Caco-2 (cell line): ENCODE measurements at regions not wholly inside any gene's neighbourhood (a gene's known extent, or its start where the extent isn't known, plus 50 kb on each side); places are given as distances from the start of the nearest gene placed in this dataset.
"Not testable (repeated sequence)": the region's sequence is repeated elsewhere in the genome, so short reads cannot be mapped to it uniquely, and the experiment has no call there.

ENCODE experiments used
- BruUV-seq: library from RNA; stranded (reverse); fragments of 400-500 nt; replicated peaks from 2 replicates; lab custom pipeline; 2021; lab: Mats Ljungman, UMichigan
- CTCF ChIA-PET: fragments of 300-600 bp; sonication (Branson Sonifier 250); formaldehyde crosslinking; loops from one replicate; lab custom pipeline; 2022; ENCODE audit warnings: antibody characterized with exemption; lab: Charles Lee
- POLR2A ChIA-PET: fragments of 300-600 bp; sonication (Branson Sonifier 250); formaldehyde crosslinking; loops from one replicate; lab custom pipeline; 2022; ENCODE audit warnings: antibody characterized with exemption; lab: Charles Lee
- DNase-seq, 2 experiments: peaks; one replicate each; pipeline versions ENCODE4 v3.0.0 to v3.0.0-alpha.2; 2020 to 2022
- H3K27me3 ChIP-seq: replicated peaks from 2 replicates; pipeline ENCODE4 v1.6.0; 2011; ENCODE audit warnings: low read length; ENCODE audit not compliant: control insufficient read depth, insufficient read depth
- H3K36me3 ChIP-seq: 2 replicates; pipeline ENCODE4 v1.5.1; 2011; ENCODE audit warnings: low read length; ENCODE audit not compliant: control insufficient read depth, insufficient read depth
- H3K4me1 ChIP-seq: fragments of 250-450 bp; sonication (Bioruptor Pico); 2 replicates; pipeline ENCODE4 v1.5.1; 2020; ENCODE audit warnings: mild to moderate bottlenecking
- H3K4me3 ChIP-seq: 2 replicates; pipeline ENCODE4 v1.5.1; 2011; ENCODE audit warnings: low read depth, mild to moderate bottlenecking, control low read depth, low read length
- H3K9me3 ChIP-seq: fragments of 250-450 bp; sonication (Bioruptor Pico); 2 replicates; pipeline ENCODE4 v1.5.1; 2020; ENCODE audit warnings: mild to moderate bottlenecking, moderate library complexity
- H3K27ac Mint-ChIP-seq: one replicate; pipeline ENCODE4 v1.8.0; 2022; ENCODE audit warnings: mixed read lengths; ENCODE audit not compliant: unreplicated experiment
- H3K27me3 Mint-ChIP-seq: one replicate; pipeline ENCODE4 v1.8.0; 2022; ENCODE audit warnings: mixed read lengths; ENCODE audit not compliant: insufficient read depth, unreplicated experiment
- H3K36me3 Mint-ChIP-seq: one replicate; pipeline ENCODE4 v1.8.0; 2022; ENCODE audit warnings: mild to moderate bottlenecking, mixed read lengths; ENCODE audit not compliant: insufficient read depth, unreplicated experiment
- H3K4me1 Mint-ChIP-seq: one replicate; pipeline ENCODE4 v1.8.0; 2022; ENCODE audit warnings: low read depth, mixed read lengths; ENCODE audit not compliant: unreplicated experiment
- H3K4me3 Mint-ChIP-seq: one replicate; pipeline ENCODE4 v1.8.0; 2022; ENCODE audit warnings: mild to moderate bottlenecking, moderate library complexity, mixed read lengths; ENCODE audit not compliant: unreplicated experiment
- H3K9me3 Mint-ChIP-seq: one replicate; pipeline ENCODE4 v1.8.0; 2022; ENCODE audit warnings: mixed read lengths; ENCODE audit not compliant: unreplicated experiment
- intact Hi-C: fragments of 100-400 bp; cut with micrococcal nuclease; formaldehyde crosslinking; loops from one replicate; pipeline ENCODE4 v1.10.0; 2022; ENCODE audit not compliant: unreplicated experiment
- TF ChIP-seq, protein P1 (sequence below), 2 experiments: fragments of 200-600 bp in 1 of 2; IDR thresholded peaks; 1 replicate in 1 of 2; 2 replicates in 1 of 2; pipeline versions ENCODE4 v1.5.1 to v1.8.0; 2011 to 2022; ENCODE audit warnings: antibody characterized with exemption in 1 of 2, control low read depth in 1 of 2, inconsistent platforms in 1 of 2, low read depth in 1 of 2, low read length in 1 of 2, mild to moderate bottlenecking in 1 of 2, moderate library complexity in 1 of 2; ENCODE audit not compliant: insufficient read depth in 1 of 2, severe bottlenecking in 1 of 2, unreplicated experiment in 1 of 2

DNA sequence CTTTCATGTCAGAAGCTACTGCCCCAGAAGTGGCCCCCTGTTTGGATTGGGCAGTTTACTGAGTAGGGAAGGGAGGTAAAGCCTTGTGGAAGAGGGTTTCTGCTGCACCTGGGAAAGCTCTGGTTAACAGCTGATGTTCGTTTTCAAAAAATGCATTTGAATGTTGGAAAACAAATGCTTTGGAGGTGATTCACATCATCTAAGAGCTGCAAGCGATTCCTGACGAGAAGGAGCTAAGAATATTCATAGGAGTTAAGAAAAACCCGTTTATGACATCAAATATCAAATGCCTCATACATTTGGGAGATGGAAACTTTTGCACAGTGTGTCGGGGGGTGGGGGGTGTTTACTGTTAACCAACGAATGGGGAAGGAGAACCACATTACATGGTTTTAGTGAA, 183.8 kb upstream of the NR2F2 start:
- peaks cover 12% of the 10 kb centered on the region for H3K4me1 Mint-ChIP-seq
- no peaks in the 10 kb centered on the region for H3K9me3 ChIP-seq
- H3K9me3 Mint-ChIP-seq: peaks cover 14% of the 10 kb centered on the region
- no TSS peak for BruUV-seq
- intact Hi-C loops: no loop called here
- CTCF ChIA-PET: no interaction called here
- no peaks in the 10 kb centered on the region; the same call in 1 of the 2 replicates for H3K36me3 ChIP-seq
- no peak overlapping the region for H3K4me3 Mint-ChIP-seq
- H3K27me3 ChIP-seq: no peaks in the 10 kb centered on the region
- TF ChIP-seq, protein P1, sequence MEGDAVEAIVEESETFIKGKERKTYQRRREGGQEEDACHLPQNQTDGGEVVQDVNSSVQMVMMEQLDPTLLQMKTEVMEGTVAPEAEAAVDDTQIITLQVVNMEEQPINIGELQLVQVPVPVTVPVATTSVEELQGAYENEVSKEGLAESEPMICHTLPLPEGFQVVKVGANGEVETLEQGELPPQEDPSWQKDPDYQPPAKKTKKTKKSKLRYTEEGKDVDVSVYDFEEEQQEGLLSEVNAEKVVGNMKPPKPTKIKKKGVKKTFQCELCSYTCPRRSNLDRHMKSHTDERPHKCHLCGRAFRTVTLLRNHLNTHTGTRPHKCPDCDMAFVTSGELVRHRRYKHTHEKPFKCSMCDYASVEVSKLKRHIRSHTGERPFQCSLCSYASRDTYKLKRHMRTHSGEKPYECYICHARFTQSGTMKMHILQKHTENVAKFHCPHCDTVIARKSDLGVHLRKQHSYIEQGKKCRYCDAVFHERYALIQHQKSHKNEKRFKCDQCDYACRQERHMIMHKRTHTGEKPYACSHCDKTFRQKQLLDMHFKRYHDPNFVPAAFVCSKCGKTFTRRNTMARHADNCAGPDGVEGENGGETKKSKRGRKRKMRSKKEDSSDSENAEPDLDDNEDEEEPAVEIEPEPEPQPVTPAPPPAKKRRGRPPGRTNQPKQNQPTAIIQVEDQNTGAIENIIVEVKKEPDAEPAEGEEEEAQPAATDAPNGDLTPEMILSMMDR (IDR thresholded peaks at IDR 0.05; ENCODE audit: insufficient read depth in 1 of 2, low read depth in 1 of 2, low read length in 1 of 2, severe bottlenecking in 1 of 2, unreplicated experiment in 1 of 2): no peak
- H3K27ac Mint-ChIP-seq: no peak overlapping the region
- no peaks in the 10 kb centered on the region for H3K36me3 Mint-ChIP-seq
- DNase-seq: no peak
- POLR2A ChIA-PET: no interaction called here
- H3K27me3 Mint-ChIP-seq: no peaks in the 10 kb centered on the region
- no peak overlapping the region for H3K4me3 ChIP-seq
- H3K4me1 ChIP-seq: peaks cover 10% of the 10 kb centered on the region

DNA sequence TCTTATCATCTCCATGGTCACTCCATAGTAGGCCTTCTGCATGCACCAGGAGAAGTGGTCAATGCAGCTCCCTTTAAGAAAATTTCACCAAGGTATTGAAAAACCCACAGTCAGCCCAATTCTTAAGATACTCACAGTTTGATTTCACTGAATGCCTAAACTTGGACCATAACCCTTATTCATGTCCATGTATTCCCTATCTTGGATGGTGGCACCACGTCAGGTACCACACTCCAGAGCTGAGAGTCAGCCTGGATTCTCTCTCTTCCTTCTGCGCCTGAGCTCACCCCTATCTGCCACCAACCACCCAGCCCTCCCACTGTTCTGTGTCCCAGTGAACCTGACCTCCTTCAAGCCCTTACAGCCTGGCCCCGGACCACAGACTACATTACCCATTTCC, 183.2 kb upstream of the NR2F2 start:
- H3K4me3 Mint-ChIP-seq: no peak overlapping the region
- CTCF ChIA-PET: no interaction called here
- Histone ChIP-seq H3K4me3 (no peak overlapping the region), H3K9me3 (no peaks in the 10 kb centered on the region), H3K36me3 (no peaks in the 10 kb centered on the region; the same call in 1 of the 2 replicates), H3K27me3 (no peaks in the 10 kb centered on the region), H3K4me1 (peaks cover 10% of the 10 kb centered on the region)
- H3K9me3 Mint-ChIP-seq: peaks cover 14% of the 10 kb centered on the region
- POLR2A ChIA-PET: no interaction called here
- no peaks in the 10 kb centered on the region for H3K27me3 Mint-ChIP-seq
- DNase-seq: no peak
- intact Hi-C loops: no loop called here
- peaks cover 12% of the 10 kb centered on the region for H3K4me1 Mint-ChIP-seq
- no TSS peak for BruUV-seq
- TF ChIP-seq, protein P1 (IDR thresholded peaks at IDR 0.05; ENCODE audit: insufficient read depth in 1 of 2, low read depth in 1 of 2, low read length in 1 of 2, severe bottlenecking in 1 of 2, unreplicated experiment in 1 of 2): no peak
- H3K27ac Mint-ChIP-seq: no peak overlapping the region
- H3K36me3 Mint-ChIP-seq: no peaks in the 10 kb centered on the region

DNA sequence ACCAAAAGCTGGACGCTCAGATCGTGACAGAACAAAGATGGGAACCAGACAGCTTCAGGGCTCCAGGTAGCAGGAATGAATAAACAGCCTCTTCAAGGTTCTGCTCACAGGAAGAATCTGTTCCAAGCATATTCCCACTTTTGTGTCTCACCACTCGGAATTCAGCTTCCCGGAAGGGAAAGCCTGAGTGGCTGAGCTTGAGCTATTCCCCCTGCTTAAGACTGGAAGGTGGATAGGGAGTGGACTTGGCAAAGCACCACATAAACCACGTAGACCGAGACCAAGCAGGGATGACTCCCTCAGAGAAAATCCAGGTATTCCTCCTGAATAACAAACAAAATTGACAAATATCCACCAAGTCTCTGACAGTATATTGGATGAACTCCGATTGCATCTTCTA, 180.2 kb upstream of the NR2F2 start:
- H3K9me3 ChIP-seq: no peaks in the 10 kb centered on the region
- Mint-ChIP-seq H3K27me3 (no peaks in the 10 kb centered on the region), H3K4me3 (no peak overlapping the region), H3K4me1 (peaks cover 18% of the 10 kb centered on the region), H3K9me3 (peaks cover 14% of the 10 kb centered on the region), H3K27ac (no peak overlapping the region), H3K36me3 (no peaks in the 10 kb centered on the region)
- no peak overlapping the region for H3K4me3 ChIP-seq
- DNase-seq: no peak
- TF ChIP-seq, protein P1 (IDR thresholded peaks at IDR 0.05; ENCODE audit: insufficient read depth in 1 of 2, low read depth in 1 of 2, low read length in 1 of 2, severe bottlenecking in 1 of 2, unreplicated experiment in 1 of 2): no peak
- no TSS peak for BruUV-seq
- ChIA-PET POLR2A (no interaction called here), CTCF (no interaction called here)
- peaks cover 10% of the 10 kb centered on the region for H3K4me1 ChIP-seq
- intact Hi-C loops: no loop called here
- H3K36me3 ChIP-seq: no peaks in the 10 kb centered on the region; the same call in 1 of the 2 replicates
- H3K27me3 ChIP-seq: no peaks in the 10 kb centered on the region

DNA sequence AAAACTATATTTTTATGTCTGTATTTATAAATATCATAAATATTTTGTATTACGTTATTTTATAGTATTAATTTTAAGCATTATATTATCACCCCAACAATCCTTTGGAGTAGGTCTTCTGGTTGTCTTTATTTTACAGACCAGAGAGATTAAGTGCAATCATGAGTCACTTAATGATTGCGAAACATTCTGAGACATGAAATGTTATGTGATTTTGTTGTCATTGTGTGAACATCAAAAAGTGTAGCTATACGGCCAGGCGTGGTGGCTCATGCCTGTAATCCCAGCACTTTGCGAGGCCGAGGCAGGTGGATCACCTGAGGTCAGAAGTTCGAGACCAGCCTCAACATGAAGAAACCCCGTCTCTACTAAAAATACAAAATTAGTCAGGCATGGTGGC, 178.8 kb upstream of the NR2F2 start:
- H3K27me3 ChIP-seq, H3K4me1 Mint-ChIP-seq, DNase-seq, H3K4me3 ChIP-seq, H3K9me3 ChIP-seq, CTCF ChIA-PET, H3K27ac Mint-ChIP-seq, H3K36me3 Mint-ChIP-seq, H3K4me3 Mint-ChIP-seq, H3K4me1 ChIP-seq, H3K27me3 Mint-ChIP-seq, POLR2A ChIA-PET, BruUV-seq, intact Hi-C loops, H3K36me3 ChIP-seq: not testable (repeated sequence)
- peaks cover 14% of the 10 kb centered on the region for H3K9me3 Mint-ChIP-seq
